ENCODE measurements at regions not wholly inside any gene's neighbourhood (a gene's known extent, or its start where the extent isn't known, plus 50 kb on each side); places are given as distances from the start of the nearest gene placed in this dataset.

DNA sequence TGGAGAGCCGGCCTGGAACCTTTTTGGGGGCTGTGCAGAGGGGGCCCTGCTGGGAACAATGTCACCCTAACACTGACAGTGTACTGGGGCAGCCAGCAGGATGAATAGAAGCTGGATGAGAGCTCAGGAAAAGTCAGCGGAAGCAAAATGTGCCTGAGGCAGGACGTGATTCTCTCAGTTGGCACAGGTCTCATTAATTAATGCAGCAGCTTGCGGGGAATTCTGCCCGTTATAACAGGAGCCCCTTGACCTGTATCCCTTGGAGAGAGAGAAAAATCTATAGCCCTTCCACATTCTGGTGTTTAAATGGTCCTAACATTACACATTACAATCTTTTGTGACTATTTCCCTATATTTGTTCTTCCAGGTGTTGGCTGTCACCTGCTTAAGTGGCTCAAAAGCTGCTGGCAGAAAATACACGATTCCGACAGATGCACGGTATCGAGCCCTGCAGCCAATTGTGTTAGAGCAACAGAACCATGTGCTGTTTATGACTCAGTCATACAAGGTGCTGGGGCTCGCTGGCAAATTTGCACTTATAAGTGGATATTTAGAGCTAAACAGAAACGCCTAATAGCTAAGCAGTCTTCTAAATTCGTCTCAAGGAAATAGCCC lies 854.7 kb downstream of the AACS start:
- DNase-seq, result no peak

GRCh38 chr12:125922330-125922729 lies 857.1 kb downstream of the AACS start:
- no peak for DNase-seq

GRCh38 chr12:125936502-125936901 lies 871.3 kb downstream of the AACS start:
- no peak for DNase-seq

- DNase-seq, result no peak
These were observed 879.2 kb downstream of the AACS start for GRCh38 chr12:125944446-125944845.

DNA sequence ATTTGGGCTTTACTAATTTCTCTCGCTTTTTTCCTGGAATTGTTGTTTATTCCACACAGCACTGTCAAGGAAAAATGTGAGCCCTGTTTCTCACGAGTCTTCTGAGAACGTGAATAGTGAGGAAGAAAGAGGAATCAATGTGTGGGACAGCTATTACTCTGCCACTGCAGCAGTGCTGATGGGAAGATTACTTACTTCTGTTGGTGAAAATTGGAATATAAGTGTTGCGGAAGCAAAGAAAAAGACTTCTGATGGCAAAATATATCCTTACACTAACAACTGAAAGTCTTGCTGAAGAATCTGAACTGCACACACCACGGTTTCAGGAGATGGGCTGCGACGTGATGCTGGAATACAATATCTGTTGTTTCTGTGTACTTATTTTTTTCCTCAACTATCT lies 884.2 kb downstream of the AACS start:
- DNase-seq, result no peak

DNA sequence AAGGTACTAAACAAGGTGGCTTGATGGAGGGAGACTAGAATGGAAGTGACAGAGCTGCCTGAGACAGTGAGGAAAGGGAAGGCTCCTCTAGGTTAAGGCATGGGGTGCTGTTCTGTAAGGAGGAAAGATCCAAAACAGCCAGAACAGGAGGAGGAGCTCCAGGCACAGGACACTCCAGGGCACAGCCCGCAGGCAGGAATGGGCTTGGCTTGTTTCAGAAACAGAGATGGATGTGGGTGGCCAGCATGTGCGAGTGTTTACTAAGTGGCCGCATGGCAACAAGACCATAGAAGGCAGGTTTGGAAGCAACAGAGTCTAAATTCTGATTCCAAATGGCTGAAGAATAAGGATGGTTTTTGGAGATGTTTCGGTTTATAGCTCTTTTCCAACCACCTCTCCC lies 889.1 kb downstream of the AACS start:
- no peak for DNase-seq

- DNase-seq, result no peak
These were observed 891.0 kb downstream of the AACS start for GRCh38 chr12:125956186-125956585.

- DNase-seq, result no peak
These were observed 901.4 kb downstream of the AACS start for GRCh38 chr12:125966641-125967040.

GRCh38 chr12:125968413-125968812 lies 903.2 kb downstream of the AACS start:
- DNase-seq, result no peak

- DNase-seq, result no peak
These were observed 906.7 kb downstream of the AACS start for GRCh38 chr12:125971981-125972380.

- DNase-seq, result no peak
These were observed 913.1 kb downstream of the AACS start for GRCh38 chr12:125978286-125978685.

GRCh38 chr12:125981610-125982253 lies 916.5 kb downstream of the AACS start:
- DNase-seq, result no peak

DNA sequence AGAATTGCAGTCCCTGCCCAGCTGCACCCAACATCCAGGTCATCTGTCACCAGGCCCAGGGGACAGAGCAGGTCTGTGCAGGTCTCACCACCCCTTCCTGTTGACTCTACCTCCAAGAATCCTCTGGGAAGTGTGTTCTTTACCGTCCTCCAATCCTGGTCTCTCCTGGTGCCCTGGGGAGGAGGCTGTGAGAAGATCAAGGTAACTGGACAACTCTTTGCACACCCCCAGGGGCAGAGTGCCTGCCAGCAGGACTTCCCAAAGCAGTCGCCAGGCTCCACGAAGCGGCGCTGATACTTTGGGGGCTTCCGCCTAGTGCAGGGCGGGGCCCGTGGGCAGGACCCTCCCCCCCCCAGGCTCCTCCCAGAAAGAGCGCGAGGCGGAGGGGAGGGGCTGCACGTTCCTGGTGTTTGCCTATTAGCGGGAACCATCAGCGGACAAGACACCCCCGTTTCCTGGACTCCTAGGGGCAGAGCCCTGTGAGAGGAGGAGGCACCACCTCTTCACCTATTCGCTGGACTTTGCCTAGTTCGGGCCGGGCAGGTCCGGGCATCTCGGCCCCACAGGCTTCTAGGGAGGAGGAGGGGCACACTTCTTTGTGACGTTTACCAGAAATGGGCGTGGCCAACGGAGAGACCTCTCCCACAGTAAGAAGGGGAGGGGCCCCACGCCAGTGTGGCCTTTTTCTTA lies 918.0 kb downstream of the AACS start:
- DNase-seq, result peak; percentile 2

DNA sequence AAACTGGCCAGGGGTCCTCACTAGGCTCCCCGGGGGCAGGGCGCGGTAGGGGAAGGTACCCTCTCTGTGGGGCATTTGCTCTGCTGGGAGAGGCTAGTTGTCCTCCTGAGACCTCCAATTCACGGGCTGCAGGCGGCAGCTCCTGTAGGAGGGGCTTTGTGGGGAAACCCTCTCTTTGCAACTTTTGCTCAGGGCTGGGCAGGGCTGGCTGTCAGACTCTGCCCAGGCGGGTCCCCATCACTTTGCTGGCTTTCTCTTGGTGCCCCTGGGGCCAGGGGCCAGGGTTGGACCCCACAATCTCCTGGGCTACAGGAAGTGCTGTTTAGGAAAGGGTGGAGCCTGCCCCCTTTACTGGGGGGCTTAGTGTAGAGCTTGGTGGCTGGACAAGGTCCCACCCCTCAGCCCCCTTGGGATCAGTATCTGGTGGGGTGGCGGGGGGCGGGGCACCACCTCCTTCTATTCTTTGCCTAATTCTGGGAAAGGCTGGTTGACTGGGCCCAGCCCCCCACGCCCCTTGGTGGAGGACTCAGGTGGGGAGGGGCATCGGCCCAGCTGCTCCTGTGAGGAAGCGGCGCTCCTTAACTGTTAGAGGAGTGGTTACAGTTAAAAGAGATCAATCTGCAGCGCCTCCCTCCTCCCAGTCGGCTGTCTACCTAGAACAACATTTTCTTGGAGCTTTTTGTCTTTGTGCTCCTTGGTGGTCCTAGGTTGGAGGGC lies 918.7 kb downstream of the AACS start:
- DNase-seq, result no peak

DNA sequence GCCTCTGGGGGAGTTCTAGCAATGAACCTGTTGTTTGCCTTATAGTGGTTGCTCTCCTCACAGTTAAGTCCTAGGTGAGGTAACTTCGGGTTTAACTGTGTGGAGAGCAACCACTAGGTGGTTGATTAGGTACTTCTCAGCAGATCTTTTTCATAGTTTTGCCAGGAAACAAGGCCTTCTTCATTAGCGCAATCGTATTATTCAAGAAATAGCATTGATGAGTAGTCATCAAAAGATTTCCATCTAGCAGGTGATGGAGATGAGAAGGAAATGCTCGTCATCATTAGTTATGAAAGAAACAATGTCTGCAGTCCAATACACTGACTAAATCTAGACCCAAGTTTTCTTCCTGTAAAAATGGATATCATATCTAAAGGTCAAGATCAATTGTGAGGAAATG lies 923.3 kb downstream of the AACS start:
- DNase-seq, result no peak

DNA sequence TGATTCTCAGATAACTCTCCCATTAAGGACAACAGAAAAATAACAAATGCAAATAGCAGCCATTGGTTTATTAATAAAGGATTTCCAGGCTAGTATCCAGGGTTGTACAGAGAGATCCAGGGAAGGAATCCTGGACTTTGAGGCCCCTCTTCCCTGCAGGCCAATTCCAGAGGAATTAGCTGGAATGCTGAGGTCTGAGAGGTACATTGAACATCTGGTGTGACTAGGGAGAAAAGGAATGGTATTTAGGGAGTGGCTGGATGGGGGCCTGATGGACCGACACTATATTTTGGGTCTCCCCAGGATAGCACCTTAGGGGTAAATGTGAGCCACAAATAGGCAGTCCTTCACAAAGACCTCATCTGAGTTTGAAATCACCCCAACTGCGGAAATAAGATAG lies 924.5 kb downstream of the AACS start:
- DNase-seq, result no peak

DNA sequence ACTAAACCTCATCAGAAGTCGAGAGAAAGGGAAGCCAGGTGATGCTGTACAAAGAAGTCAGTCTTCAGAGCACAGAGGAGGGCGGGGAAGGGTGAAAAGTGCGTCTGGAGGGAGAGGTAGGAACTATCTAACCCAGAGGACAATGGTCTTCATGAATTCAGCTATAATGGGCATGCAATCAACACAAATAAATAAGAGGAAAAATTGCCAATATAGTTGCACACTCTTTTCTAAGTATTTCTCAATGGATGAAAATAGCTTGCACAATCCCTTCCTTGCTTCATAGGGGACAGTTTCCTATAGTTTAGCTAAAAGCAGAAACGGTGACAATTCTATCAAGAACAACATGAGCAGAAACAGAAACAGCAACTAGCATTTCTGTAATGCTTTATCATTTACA lies 931.2 kb downstream of the AACS start:
- DNase-seq, result no peak

DNA sequence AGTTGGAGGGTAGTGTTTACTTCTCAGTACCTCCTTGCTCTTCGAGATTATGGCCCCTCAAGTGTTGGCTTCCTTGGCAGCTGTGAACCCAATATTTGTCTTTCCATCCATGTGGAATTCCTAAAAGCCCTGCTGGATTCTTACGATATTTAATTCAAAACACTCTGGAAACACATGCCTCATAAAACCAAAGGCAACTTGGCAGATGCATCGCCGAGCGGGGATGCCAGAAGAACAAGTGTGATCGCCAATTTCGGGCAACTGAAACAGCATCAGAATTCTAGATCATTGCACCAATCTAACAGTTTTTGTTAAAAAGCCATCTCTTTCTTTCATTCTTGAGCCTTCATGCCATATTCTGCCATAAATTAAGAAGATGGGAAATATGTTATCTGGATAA lies 934.4 kb downstream of the AACS start:
- DNase-seq, result no peak

GRCh38 chr12:126019385-126019784 lies 954.1 kb downstream of the AACS start:
- no peak for DNase-seq

DNA sequence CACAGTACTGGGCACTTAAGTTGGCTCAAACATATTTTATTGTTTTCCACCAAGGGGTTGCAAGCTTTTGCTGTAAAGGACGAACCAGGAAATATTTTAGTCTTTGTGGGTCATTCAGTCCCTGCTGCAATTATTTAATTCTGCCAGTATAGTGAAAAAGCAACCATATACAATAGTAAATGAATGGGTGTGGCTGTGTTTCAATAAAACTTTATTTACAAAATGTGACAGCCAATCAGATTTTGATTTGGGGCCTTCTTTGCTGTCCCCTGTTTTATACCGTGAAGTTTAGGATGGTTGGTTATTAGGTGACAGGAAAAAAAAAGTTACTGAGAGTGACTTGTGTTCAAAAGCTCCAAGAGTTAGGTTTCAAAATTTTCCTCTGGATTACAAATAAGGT lies 956.4 kb downstream of the AACS start:
- DNase-seq, result no peak

- no peak for DNase-seq
These were observed 962.6 kb downstream of the AACS start for GRCh38 chr12:126027825-126028224.

DNA sequence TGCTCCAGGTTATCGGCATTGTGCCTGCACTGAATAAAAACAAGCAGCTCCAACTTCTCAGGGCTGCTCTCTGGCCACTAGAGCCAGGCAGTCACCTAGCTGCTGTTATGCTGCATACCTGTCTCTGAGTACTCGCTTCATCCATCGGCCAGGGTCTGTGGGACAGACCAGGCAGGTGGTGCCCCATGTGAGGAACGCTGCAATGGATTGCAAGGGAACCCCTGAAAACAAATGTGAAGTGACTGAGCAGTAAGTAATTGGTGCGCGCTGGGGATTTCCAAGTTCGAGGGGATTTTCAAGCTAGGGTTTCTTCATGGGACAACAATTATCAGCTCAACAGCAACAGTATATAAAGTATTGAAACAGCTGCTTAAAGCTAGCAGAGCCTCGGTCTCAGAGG lies 965.3 kb downstream of the AACS start:
- DNase-seq, result no peak

- no peak for DNase-seq
These were observed 968.5 kb downstream of the AACS start for GRCh38 chr12:126033751-126034150.

- DNase-seq, result no peak
These were observed 971.1 kb downstream of the AACS start for GRCh38 chr12:126036348-126036747.

All from activated CD4-positive, alpha-beta T cell treated with anti-CD3 and anti-CD28 coated beads for 48 hours (primary cell).